ENCODE measurements at regions not wholly inside any gene's neighbourhood (a gene's known extent, or its start where the extent isn't known, plus 50 kb on each side); places are given as distances from the start of the nearest gene placed in this dataset.

DNA sequence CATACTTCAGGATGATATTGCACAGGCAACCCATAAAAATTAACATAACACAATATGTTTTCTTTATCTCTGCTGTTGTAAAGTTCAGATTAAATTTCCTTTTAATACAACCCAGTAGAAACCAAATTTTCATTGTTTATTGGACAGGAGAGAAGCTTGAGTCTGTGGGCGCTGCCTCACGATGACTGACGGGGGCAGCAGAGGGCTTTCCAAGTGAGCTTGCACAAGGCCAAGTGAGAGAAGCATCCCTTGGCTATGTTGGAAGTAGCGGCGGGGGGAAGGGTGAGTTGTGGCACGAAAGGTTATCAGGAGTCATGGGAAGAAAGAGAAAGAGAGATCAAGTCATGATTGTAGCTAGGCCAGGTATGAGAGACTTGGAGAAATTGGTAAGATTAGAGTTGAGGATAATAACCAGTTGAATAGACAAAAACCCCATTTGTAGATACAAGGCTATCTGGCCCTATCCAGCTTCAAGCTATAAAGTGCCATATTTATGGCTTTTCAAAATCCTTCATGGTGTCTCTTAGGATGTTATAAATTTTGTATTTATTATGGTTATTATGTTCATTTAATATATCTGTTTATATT, 413.7 kb upstream of the FAM98A start:
- no peaks in the 10 kb centered on the region for H4K20me1 ChIP-seq (ENCODE audit: low read depth, low read length)

DNA sequence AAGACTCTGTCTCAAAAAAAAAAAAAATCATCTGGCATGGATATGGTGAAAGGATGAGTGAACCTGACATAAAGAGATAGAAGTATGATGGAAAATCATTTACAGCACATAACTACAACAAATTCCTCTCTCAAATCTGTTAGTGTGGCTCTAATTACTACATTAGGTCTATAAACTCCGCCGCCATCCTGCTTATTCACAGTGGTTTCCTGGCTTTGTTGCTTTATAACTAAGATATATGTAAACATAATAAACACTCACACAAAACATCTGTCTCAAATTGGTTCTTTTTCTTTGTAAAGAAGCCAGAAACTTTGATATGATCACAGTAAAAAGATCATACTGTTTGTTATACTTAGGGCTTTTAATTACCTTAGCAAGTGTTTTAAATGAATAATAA, 412.6 kb upstream of the FAM98A start:
- Histone ChIP-seq H3K9ac (ENCODE audit: low read length) (no peak overlapping the region), H3K4me3 (ENCODE audit: insufficient read depth, low read length, poor library complexity, severe bottlenecking) (no peak overlapping the region), H3K79me2 (ENCODE audit: insufficient read depth, low read length) (no peaks in the 10 kb centered on the region), H3K9me2 (replicated peaks; ENCODE audit: insufficient read depth, low read length) (no peaks in the 10 kb centered on the region), H3K9me3 (ENCODE audit: insufficient read depth, low read length) (no peaks in the 10 kb centered on the region), H3K4me2 (ENCODE audit: low read depth, low read length, poor library complexity, severe bottlenecking) (no peak overlapping the region), H4K20me1 (ENCODE audit: low read depth, low read length) (no peaks in the 10 kb centered on the region), H2AFZ (ENCODE audit: low read depth, low read length, severe bottlenecking) (no peak overlapping the region), H3K36me3 (ENCODE audit: low read length) (no peaks in the 10 kb centered on the region), H3K27me3 (ENCODE audit: low read length) (no peaks in the 10 kb centered on the region), H3F3A (ENCODE audit: insufficient read depth) (no peaks in the 10 kb centered on the region), H3K27ac (ENCODE audit: low read depth, low read length) (no peak overlapping the region)
- no peak for TF ChIP-seq EZH2phosphoT487 (conservative IDR thresholded peaks at IDR 0.05; ENCODE audit: low read length)
- TF ChIP-seq, protein P1, sequence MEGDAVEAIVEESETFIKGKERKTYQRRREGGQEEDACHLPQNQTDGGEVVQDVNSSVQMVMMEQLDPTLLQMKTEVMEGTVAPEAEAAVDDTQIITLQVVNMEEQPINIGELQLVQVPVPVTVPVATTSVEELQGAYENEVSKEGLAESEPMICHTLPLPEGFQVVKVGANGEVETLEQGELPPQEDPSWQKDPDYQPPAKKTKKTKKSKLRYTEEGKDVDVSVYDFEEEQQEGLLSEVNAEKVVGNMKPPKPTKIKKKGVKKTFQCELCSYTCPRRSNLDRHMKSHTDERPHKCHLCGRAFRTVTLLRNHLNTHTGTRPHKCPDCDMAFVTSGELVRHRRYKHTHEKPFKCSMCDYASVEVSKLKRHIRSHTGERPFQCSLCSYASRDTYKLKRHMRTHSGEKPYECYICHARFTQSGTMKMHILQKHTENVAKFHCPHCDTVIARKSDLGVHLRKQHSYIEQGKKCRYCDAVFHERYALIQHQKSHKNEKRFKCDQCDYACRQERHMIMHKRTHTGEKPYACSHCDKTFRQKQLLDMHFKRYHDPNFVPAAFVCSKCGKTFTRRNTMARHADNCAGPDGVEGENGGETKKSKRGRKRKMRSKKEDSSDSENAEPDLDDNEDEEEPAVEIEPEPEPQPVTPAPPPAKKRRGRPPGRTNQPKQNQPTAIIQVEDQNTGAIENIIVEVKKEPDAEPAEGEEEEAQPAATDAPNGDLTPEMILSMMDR (IDR thresholded peaks at IDR 0.05; ENCODE audit: insufficient read depth, low read length, poor library complexity, severe bottlenecking): no peak

More for the DNA sequence above, 413.7 kb upstream of the FAM98A start:
- Histone ChIP-seq H3K36me3 (ENCODE audit: low read length) (no peaks in the 10 kb centered on the region), H3K79me2 (ENCODE audit: insufficient read depth, low read length) (no peaks in the 10 kb centered on the region), H3F3A (ENCODE audit: insufficient read depth) (no peaks in the 10 kb centered on the region), H3K9ac (ENCODE audit: low read length) (no peak overlapping the region), H3K9me2 (replicated peaks; ENCODE audit: insufficient read depth, low read length) (no peaks in the 10 kb centered on the region), H2AFZ (ENCODE audit: low read depth, low read length, severe bottlenecking) (no peak overlapping the region), H3K4me2 (ENCODE audit: low read depth, low read length, poor library complexity, severe bottlenecking) (no peak overlapping the region), H3K27ac (ENCODE audit: low read depth, low read length) (no peak overlapping the region), H3K27me3 (ENCODE audit: low read length) (no peaks in the 10 kb centered on the region), H3K9me3 (ENCODE audit: insufficient read depth, low read length) (no peaks in the 10 kb centered on the region), H3K4me3 (ENCODE audit: insufficient read depth, low read length, poor library complexity, severe bottlenecking) (no peak overlapping the region)
- TF ChIP-seq, protein P1 (IDR thresholded peaks at IDR 0.05; ENCODE audit: insufficient read depth, low read length, poor library complexity, severe bottlenecking): peak; percentile 75
- no peak for TF ChIP-seq EZH2phosphoT487 (conservative IDR thresholded peaks at IDR 0.05; ENCODE audit: low read length)

DNA sequence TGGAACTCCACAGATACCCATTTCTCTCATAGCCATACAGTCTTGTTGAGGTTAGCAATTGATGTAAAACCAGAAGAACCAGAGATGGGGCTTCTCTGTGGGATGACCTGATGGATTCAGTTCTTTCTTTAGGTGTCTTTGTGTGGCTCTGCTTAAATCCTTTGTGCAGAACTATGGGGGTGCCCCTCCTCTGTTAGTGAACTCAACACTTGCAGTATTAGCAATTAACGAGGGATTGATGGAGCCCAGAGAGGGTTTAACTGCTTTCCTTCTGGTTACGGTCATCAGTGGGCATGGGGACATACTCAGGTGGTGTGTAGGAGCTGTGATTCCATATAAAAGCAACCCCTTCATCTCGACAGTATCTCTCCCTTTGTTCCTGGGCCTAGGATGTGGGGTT, 406.8 kb upstream of the FAM98A start:
- Histone ChIP-seq H3K79me2 (ENCODE audit: insufficient read depth, low read length) (no peaks in the 10 kb centered on the region), H3K4me3 (ENCODE audit: insufficient read depth, low read length, poor library complexity, severe bottlenecking) (no peak overlapping the region), H3K4me2 (ENCODE audit: low read depth, low read length, poor library complexity, severe bottlenecking) (no peak overlapping the region), H3K9me2 (replicated peaks; ENCODE audit: insufficient read depth, low read length) (no peaks in the 10 kb centered on the region), H3F3A (ENCODE audit: insufficient read depth) (no peaks in the 10 kb centered on the region), H4K20me1 (ENCODE audit: low read depth, low read length) (no peaks in the 10 kb centered on the region), H3K9me3 (ENCODE audit: insufficient read depth, low read length) (no peaks in the 10 kb centered on the region), H3K27me3 (ENCODE audit: low read length) (no peaks in the 10 kb centered on the region), H3K36me3 (ENCODE audit: low read length) (no peaks in the 10 kb centered on the region), H3K27ac (ENCODE audit: low read depth, low read length) (no peak overlapping the region), H3K9ac (ENCODE audit: low read length) (no peak overlapping the region), H2AFZ (ENCODE audit: low read depth, low read length, severe bottlenecking) (no peak overlapping the region)
- TF ChIP-seq EZH2phosphoT487 (conservative IDR thresholded peaks at IDR 0.05; ENCODE audit: low read length): no peak
- TF ChIP-seq, protein P1 (IDR thresholded peaks at IDR 0.05; ENCODE audit: insufficient read depth, low read length, poor library complexity, severe bottlenecking): no peak

All from SU-DHL-6 (cell line).